ENCODE measurements at regions not wholly inside any gene's neighbourhood (a gene's known extent, or its start where the extent isn't known, plus 50 kb on each side); places are given as distances from the start of the nearest gene placed in this dataset.
"Not testable (repeated sequence)": the region's sequence is repeated elsewhere in the genome, so short reads cannot be mapped to it uniquely, and the experiment has no call there.

- DNase-seq = peak; percentile 8
These were observed 409.0 kb downstream of the BCOR start for GRCh38 chrX:39688576-39689375.

- no peak for DNase-seq
These were observed 408.2 kb downstream of the BCOR start for GRCh38 chrX:39689376-39690104.

GRCh38 chrX:39690541-39691415 is 407.0 kb downstream of the BCOR start:
- no peak for DNase-seq

GRCh38 chrX:39691724-39692123 is 406.0 kb downstream of the BCOR start:
- DNase-seq = no peak

- DNase-seq = no peak
These were observed 405.0 kb downstream of the BCOR start for GRCh38 chrX:39692796-39693195.

- no peak for DNase-seq
These were observed 404.5 kb downstream of the BCOR start for GRCh38 chrX:39693298-39693697.

- not testable (repeated sequence) for DNase-seq
These were observed 395.1 kb downstream of the BCOR start for GRCh38 chrX:39702636-39703035.

GRCh38 chrX:39703307-39703706 is 394.5 kb downstream of the BCOR start:
- DNase-seq = no peak

GRCh38 chrX:39704590-39704989 is 393.2 kb downstream of the BCOR start:
- no peak for DNase-seq

- no peak for DNase-seq
These were observed 392.5 kb downstream of the BCOR start for GRCh38 chrX:39705290-39705689.

- no peak for DNase-seq
These were observed 388.4 kb downstream of the BCOR start for GRCh38 chrX:39709364-39709763.

GRCh38 chrX:39709812-39710211 is 387.9 kb downstream of the BCOR start:
- no peak for DNase-seq

GRCh38 chrX:39710776-39711175 is 387.0 kb downstream of the BCOR start:
- DNase-seq = no peak

GRCh38 chrX:39714471-39714870 is 383.3 kb downstream of the BCOR start:
- no peak for DNase-seq

- no peak for DNase-seq
These were observed 381.4 kb downstream of the BCOR start for GRCh38 chrX:39716401-39716800.

GRCh38 chrX:39716802-39717540 is 380.8 kb downstream of the BCOR start:
- DNase-seq = no peak

GRCh38 chrX:39718981-39719380 is 378.8 kb downstream of the BCOR start:
- DNase-seq = no peak

- no peak for DNase-seq
These were observed 376.8 kb downstream of the BCOR start for GRCh38 chrX:39720945-39721344.

- DNase-seq = no peak
These were observed 376.0 kb downstream of the BCOR start for GRCh38 chrX:39721566-39722279.

- DNase-seq = peak; percentile 16
These were observed 373.2 kb downstream of the BCOR start for GRCh38 chrX:39724544-39724943.

GRCh38 chrX:39725114-39725513 is 372.6 kb downstream of the BCOR start:
- DNase-seq = no peak
